ENCODE measurements at regions not wholly inside any gene's neighbourhood (a gene's known extent, or its start where the extent isn't known, plus 50 kb on each side); places are given as distances from the start of the nearest gene placed in this dataset.
"Not testable (repeated sequence)": the region's sequence is repeated elsewhere in the genome, so short reads cannot be mapped to it uniquely, and the experiment has no call there.

DNA sequence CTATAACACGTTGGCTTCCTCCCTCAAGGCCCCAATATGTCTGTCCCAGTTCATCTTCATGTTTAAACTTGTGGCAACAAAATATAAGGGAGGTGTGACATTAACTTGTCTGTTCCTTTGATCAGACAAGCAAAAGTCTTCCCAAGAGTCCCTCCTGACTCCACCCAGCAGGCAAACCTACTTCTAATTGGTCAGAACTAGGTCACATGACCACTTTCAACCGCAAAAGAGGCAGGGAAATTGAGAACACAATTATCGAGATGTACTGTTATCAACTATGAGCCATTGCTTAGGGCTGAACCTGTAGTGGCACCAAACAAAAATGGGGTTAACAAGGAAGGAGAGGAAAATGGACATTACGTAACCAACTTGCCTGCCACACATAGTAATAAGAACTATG is 246.8 kb upstream of the TET2 start:
- no peak for DNase-seq

DNA sequence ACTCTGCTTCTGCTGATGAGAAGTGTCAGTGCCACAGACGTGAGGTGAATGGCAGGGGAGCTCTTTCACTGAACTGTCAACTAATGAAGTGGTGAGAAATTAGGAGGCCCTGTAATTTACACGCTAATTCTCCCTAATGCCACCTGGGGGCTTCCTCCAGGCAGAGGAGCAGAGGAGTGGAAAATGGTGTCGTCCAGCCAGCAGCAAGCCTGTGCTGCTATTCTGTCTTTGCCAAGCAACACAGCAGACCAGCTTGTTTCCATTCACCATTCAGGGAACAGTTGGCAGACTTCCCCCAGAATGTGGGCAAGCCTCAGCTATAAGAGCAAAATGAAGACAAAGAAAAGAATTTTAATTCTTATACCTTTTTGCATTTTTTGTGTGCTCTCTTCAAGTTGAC is 245.2 kb upstream of the TET2 start:
- DNase-seq: no peak

DNA sequence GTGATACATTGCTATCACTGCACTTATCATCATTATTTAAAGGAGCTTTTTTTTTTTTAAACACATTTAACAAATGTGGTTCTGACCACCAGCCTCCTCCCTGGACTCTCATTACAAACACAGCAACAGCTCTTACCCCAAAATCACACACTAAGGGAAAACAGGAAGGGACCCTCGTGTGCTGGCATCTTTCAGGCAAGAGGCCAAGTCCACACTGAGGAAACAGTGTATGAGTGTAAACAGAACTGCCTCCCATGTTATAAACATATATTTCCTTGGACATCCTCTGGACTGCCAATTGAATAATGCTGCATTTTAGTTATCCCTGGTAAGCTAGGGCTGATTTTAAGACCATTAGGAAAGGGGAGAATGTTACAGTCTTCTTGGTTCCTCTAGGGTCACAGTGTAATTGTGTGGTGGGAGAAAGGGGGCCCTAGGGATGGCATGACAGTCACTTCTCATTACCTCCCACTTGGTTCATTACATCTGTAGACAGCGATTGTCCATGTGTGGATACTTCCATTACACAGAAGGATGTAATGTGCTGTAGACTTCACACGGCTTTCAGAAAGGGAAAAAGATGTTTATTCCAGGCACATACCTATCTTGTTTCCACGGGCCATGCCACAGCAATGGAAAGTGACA is 244.6 kb upstream of the TET2 start:
- DNase-seq: no peak

DNA sequence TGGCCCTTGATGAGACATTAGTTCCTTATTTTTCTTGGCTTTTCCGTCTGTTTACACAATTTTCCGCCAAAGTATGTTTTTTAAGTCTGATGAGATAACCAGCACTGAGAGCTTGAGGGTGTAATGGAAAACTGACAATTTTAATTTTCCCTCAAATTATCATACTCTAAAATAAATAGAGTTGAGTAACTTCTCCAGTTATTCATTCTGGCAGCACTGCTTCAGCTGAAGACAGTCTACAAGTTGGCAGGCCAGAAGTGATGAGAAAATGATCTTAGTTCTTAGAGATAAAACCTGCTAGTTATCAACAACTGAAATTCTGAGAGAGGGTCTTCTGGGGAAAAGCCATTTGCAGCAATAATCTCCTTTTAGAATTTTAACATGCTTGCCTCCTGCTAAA is 241.6 kb upstream of the TET2 start:
- no peak for DNase-seq

DNA sequence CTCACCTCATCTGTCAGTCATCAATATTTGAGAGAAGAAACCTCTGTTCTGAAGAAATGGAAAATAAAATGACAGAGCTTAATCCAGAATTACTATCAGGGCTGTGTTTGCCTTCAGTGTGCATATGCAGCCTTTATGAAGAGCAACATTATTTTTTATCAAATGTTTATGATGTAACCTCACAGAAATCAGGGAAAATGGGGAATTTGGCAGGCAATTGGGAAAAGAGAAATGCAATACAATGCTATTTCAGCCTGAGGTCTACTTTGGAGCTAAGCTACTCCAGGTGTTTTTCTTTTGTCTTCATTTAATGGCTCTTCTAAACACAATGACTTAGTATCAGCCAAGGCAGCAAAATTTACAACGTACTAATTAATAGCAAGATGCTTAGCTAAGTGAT is 241.1 kb upstream of the TET2 start:
- no peak for DNase-seq

DNA sequence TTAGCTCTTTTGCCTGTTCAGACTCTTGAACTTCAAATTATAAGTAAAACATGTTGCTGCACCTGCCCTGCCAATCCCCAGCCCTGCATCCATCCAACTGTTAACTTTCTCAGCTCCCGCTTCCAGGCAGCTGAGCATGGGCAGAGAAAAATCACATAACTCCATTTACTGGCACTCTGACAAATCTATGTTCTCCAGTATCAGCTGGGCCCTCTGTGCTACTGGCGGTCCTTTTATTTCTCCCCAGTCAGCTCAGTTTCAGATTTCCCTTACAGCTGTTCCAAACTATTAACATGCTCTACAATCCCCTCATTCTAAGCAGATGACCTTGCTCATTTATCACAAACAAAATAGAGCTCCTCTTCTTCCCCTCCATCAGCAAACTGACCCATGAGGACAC is 240.4 kb upstream of the TET2 start:
- DNase-seq: no peak

DNA sequence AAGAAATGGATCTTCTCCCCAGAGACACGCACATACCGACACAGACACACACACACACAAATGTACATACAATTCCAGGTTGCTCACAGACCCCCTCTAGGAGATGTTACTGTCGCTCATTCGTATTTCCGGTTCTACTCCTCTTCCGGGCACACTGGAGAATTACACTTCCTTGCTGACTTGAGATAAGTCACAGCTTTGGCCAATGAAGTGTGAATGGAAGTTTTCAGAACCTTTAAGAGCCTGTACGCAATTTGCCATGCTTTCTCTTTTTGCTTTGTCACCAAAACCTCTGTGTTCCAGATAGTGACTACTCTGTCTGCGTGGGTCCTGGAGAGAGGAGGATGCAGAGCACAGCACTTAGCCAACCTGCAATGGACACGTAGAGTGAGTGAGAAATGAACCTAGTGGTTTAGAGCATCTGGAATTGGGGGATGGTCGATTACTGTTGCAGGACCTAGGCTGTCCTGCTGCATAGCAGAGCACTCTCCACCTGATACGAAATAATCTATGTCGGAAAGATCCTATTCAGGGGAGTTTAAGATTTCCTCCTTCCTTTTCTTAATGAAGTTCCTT is 239.5 kb upstream of the TET2 start:
- no peak for DNase-seq

DNA sequence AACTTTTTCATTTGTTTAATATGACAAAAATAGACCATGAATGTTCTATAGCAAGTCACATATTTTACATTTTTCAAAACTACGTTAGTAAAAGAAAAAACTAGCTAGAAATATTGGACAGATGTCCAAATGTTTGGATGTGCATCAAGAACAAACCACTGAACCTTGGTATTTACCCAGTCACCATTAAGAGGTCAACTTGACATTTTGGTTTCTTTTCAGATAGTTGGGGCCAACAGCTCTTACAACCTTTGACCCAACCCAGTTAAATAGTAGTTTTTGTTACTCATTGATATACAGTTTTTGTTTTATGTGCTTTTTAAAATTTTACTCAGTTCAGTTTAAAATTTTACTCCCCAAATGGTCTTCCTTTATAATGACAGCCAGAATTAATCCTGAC is 238.7 kb upstream of the TET2 start:
- no peak for DNase-seq

DNA sequence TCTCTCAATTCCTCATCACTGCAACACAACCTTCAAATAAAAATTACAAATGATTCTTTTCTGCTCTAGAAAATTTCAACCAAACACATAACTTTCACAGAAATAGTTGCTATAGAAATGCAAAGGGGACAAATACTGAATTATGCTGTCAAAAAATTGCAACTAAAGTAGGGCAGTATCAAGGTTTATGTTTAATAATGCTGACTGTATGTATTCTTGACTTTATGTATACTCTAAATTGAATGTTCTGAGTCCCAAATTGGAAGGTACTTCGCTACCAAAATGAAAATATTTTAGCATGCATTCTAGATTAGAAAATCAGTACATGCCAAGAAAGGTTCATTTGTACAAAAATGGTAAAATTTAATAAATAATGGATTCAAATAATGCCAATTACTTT is 237.3 kb upstream of the TET2 start:
- DNase-seq: no peak

DNA sequence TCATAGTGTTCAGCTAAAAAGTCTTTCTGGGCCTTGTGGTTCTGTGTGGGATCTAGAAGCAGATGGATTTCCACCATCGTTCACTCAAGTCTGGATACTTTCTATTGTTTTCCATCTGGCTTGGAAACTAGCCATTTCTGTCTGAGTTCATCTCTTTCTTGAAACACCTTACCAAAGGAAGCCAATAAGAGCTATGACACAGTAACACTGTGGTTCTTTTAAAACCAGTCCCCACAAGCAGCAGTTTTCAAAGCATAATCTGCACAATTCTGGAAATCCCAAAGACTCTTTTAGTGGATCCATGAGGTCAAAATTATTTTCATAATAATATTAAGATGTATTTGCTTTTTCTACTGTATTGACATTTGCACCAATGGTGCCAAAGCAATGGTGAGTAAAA is 234.2 kb upstream of the TET2 start:
- DNase-seq: no peak

DNA sequence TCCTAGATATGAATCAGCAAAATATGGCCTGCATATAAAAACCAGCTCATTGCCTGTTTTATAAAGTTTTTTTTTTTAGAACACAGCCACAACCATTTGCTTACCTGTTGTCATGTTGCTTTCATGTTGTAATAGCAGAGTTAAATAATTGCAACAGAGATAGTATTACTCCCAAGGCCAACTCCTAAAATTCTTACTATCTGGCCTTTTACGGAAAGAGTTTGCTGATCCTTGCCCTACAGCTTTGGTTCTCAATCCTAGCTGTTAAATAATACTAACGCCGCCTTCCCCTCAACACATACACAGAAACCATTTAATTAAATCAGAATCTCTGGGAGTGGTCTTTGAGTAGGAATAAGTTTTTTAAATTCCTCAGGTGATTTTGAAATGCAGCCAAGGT is 231.3 kb upstream of the TET2 start:
- DNase-seq: no peak

DNA sequence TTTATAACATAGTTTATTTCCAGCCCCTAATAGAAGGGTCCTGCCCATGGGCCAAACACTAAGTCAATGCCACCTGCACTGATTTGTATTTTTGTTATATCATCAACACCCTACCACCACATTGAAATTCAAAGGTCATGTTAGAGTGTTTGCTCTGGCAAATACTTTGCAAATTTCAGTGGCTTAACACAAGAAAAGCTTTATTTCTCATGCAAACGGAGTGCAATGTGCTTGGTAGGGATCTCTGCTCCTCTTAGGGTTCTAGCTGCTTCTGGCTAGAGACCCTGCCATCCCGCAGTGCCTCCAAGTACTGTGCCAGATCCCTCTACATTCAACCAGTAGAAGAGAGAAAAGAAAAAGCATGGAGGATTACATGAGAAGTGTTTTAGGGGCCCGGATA is 230.8 kb upstream of the TET2 start:
- no peak for DNase-seq

DNA sequence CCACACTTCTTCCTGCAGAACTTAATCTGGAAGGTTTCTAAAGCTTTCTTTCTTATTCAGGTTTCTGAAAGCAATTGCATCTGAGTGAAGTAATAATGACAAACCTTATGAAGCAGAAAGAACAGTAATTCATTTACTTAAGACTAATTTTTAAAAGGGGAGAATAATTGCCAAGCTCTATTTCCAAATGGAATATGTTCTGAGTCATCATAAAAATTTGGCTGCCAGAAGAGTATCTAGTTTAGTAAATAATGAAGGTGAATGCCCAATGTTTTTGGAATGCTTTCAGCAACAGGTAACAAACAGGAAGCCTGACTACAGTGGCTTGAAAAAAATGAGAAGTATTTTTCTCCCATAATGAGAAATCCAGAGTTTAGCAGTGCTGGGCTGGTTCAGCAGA is 227.3 kb upstream of the TET2 start:
- no peak for DNase-seq

DNA sequence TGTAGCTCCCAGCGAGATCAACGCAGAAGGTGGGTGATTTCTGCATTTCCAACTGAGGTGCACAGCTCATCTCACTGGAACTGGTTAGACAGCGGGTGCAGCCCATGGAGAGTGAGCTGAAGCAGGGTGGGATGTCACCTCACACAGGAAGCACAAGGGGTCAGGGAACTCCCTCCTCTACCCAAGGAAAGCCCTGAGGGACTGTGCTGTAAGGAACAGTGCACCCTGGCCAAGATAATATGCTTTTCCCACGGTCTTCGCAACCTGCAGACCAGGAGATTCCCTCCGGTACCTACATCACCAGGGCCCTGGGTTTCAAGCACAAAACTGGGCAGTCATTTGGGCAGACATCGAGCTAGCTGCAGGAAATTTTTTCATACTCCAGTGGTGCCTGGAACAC is 216.4 kb upstream of the TET2 start:
- no peak for DNase-seq

DNA sequence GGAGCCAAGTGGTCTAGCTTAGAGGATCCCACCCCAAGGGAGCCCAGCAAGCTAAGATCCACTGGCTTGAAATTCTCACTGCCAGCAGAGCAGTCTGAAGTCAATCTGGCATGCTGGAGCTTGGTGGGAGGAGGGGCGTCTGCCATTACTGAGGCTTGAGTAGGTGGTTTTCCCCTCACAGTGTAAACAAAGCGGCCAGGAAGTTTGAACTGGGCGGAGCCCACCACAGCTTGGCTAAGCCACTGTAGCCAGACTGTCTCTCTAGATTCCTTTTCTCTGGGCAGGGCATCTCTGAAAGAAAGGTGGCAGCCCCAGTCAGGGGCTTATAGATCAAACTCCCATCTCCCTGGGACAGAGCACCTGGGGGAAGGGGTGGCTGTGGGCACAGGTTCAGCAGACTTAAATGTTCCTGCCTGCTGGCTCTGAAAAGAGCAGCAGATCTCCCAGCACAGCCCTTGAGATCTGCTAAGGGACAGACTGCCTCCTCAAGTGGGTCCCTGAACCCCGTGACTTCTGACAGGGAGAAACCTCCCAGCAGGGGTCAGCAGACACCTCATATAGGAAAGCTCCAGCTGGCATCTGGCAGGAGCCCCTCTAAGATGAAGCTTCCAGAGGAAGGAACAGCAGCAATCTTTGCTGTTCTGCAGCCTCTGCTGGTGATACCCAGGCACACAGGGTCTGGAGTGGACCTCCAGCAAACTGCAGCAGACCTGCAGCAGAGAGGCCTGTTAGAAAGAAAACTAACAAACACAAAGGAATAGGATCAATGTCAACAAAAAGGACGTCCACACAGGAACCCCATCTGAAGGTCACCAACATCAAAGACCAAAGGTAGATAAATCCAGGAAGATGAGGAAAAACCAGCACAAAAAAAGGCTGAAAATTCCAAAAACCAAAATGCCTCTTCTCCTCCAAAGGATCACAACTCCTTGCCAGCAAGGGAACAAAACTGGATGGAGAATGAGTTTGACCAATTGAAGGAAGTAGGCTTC is 215.6 kb upstream of the TET2 start:
- not testable (repeated sequence) for DNase-seq

DNA sequence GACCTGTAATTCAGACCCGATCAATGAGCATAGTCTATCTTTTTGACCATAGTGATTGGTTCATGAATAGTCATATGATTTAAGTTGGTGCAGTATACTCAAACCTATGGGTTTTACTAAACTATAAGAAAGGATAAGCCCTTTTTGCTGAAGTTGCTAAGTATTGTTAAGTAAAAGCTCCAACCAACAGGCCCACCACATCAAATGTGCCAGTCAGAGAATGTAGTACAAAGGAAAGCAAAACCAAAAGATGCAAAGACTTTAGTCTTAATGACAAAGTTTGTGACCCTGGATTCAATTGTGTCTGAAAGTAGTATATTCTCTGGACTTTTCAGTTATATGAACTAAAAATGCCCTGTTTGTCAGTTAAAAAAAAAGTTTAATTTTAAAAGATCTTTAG is 208.1 kb upstream of the TET2 start:
- DNase-seq: no peak

DNA sequence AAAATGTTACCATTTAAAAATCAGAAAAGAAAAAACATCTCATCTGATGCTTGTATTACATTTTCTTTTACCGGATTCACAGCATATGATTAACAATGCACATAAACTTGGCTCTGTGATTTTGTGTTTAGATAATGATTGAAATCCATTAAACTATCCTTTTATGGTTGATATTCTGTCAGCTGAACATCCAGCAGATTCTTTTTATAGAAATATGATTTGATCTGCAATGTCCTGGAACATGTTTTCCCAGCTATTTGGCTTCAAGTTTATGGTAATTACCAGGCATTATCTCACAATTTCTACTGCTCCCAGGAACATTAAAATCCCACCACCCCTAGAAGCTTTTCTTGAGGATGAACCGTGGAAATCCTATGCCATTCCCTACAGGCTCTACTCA is 205.7 kb upstream of the TET2 start:
- no peak for DNase-seq

DNA sequence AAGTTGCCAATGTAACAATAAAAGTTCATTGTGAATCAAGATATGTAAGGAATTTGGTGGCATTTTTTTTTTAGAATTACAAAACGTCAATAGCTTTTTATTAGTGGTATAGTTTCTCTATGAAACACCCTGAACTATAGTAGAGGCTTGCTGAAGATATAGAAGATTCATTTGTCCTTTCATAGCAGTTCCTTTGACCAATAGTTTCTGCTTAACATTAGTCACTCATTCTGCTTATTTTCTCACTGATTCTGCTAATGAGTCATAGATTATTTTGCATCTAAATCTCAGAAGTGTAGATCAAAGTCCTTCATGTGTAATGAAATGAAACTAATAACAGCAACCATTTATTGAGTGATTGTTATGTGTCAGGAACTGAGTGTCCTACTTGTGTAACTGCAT is 205.0 kb upstream of the TET2 start:
- no peak for DNase-seq

DNA sequence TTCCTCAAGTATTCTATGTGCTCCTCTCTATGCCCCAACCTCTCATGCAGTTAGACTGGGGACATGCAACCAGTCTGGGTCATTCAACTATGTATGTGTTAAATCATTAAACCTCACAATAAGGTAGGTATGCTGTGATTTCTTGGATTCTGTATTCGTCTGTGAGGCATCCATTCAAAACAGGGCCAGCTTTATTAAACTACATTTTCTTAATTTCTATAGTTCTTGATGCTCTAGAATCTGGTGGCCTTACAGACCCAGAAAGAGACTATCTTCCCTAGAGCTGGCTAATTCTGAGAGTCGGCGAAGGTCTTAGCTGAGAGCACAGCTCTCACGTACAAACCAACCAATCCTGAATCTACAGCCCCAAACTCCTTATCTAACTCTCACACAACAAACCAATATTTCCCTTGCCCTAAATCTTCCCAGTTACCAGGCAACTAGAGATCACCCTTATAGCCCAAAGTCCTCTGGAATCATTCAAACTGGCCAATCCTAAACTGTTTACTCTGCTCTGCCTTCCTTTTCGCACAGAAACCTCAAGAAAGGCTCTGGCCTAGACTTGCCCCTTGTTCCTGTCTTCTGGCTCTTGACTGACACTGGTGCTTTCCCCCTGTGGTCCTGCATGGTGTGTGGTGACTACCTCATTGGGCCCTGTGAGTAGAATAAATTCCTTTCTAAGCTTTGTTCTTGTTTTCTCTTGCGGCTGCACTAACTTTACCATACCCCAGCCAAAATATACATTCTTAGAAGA is 203.5 kb upstream of the TET2 start:
- no peak for DNase-seq

DNA sequence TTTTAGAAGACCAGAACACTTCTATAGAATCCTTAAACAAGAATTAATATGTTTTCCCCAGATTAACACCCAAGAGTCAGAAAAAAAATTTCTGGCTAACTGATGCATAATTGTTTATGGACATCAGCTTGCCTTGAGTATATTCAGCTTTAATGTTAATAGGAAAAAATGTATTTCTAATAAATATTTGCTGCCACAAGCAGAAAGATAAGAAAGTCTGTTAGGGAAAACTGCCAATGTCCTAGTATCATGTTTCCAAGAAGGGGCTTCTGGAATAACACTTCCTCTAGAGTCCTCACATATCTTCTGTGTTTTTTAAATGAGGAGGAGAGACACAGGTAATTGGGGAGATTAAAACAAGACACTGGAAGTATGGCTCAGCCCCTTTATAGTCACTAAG is 202.1 kb upstream of the TET2 start:
- DNase-seq: no peak

DNA sequence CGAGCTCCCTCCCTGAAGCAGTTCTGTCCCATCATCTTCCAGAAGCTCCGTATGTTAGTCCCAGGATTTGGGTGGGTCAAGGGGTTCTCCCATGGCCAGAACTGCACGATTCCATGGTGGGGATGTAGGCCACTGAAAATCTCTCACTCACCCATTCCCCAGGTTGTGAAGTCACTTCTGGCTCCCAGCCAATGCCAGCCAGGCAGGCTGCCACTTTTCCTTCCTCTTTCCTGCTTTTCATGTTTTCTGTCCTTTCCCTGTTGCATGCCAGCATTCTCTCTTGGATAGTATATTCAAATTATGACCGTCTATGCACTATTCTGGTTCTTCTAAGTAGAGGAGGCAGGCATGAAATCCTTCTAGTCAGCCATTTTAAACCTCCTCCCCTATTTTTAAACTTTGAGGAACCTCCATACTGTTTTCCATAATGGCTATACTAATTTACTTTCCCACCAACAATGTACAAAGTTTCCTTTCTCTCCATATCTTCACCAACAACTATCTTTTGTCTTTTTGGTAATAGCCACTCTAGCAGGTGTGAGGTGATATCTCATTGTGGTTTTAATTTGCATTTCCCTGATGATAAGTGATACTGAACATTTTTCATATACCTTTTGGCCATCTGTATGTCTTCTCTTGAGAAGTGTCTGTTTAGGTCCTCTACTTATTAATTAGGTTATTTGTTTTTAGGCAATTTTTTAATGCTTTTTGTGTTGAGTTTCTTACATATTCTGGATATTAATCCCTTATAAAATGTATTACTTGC is 182.1 kb upstream of the TET2 start:
- DNase-seq: no peak

DNA sequence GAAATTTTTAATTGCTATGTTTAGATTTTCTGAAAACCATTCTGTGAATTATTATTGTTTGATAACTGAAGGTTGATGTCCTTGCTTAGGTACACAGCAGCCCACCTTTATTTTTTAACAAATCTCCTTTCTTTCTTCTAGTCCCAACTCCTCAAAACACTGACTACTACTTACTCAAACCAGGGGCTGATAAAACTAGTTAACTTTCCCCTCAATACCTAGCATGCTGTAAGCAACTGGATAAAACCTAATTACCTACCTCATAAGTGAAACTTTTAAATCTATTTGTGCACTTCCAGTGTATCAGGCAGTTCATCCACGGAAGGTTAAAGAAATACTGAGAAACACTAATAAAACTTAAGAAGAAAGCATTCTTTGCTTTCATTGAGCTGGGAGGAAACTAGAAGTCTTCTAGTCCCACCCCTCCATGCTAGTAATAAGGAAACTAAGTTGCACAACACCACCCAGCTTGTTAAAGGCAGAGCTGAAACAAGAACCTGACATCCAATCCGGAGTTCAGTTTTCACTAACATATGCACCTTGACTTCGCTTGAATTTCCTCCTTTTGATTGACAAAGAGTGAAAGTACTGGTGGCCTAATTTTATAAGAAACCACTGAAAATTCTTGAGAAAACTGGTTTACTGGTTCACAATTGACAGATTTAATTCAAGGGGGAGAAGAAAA is 180.2 kb upstream of the TET2 start:
- DNase-seq: no peak
